GM20000 (cell line): ENCODE measurements at regions not wholly inside any gene's neighbourhood (a gene's known extent, or its start where the extent isn't known, plus 50 kb on each side); places are given as distances from the start of the nearest gene placed in this dataset.

Experiments
- DNase-seq: peaks from one replicate; pipeline ENCODE4 v3.0.0; 2012; ENCODE audit warnings: low spot score
- TF ChIP-seq, protein P1 (sequence below): IDR thresholded peaks from 2 replicates; pipeline ENCODE4 v1.5.1; 2012; ENCODE audit warnings: mild to moderate bottlenecking, control low read depth; ENCODE audit errors: extremely low read depth, missing control alignments

- DNase-seq: no peak
- TF ChIP-seq, protein P1, sequence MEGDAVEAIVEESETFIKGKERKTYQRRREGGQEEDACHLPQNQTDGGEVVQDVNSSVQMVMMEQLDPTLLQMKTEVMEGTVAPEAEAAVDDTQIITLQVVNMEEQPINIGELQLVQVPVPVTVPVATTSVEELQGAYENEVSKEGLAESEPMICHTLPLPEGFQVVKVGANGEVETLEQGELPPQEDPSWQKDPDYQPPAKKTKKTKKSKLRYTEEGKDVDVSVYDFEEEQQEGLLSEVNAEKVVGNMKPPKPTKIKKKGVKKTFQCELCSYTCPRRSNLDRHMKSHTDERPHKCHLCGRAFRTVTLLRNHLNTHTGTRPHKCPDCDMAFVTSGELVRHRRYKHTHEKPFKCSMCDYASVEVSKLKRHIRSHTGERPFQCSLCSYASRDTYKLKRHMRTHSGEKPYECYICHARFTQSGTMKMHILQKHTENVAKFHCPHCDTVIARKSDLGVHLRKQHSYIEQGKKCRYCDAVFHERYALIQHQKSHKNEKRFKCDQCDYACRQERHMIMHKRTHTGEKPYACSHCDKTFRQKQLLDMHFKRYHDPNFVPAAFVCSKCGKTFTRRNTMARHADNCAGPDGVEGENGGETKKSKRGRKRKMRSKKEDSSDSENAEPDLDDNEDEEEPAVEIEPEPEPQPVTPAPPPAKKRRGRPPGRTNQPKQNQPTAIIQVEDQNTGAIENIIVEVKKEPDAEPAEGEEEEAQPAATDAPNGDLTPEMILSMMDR: no peak
Observed at GRCh38 chr15:81774309-81774708, 271.5 kb downstream of the MEX3B start.

DNA sequence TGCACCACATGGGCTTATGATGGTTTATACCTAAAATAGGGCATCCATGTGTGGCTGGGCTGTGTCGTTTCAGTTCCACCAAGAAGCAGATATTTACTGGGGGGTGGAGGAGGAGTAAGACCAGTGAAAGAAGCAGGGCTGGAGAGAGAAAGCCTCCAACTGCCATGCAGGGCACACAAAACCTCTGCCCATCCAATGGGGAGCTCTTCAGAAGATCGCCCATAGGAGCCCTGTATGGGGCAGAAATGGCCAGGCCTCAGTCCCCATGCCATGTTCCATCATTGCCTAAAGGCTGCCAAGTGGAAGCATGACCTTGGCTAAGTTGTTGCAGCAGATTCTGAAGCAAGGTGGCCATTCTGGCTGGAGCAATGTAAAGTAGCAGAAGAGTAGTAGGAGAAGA lies 277.0 kb downstream of the MEX3B start:
- DNase-seq: no peak
- TF ChIP-seq, protein P1: no peak

DNA sequence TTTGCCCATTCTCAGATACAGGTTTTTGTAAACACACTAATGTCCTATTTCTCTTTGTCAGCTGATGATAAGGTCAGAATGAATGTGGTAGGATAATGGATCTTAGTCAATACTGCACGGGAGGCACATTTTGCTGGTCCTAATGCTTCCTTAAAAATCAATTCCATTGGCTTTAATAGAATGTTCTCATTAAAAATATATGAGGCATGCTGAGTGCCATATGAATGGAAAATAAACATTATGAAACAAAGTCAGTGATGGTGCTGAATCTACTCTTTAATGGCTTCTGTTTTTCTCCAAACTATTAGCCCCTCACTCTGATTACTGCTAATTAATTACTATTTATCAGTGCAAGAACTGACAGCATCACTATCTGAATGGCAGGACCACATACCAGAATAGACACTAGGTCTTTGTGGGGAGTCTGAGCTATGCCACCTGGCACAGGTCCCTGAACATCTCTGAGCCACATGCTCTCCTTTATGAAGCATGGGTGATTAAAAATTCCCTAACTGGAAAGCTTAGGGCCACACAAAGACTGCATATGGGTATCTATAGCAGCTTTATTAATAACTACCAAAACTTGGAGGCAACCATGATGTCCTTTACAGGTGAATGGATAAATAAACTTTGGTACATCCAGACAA lies 278.9 kb downstream of the MEX3B start:
- TF ChIP-seq, protein P1: no peak
- DNase-seq: no peak

DNA sequence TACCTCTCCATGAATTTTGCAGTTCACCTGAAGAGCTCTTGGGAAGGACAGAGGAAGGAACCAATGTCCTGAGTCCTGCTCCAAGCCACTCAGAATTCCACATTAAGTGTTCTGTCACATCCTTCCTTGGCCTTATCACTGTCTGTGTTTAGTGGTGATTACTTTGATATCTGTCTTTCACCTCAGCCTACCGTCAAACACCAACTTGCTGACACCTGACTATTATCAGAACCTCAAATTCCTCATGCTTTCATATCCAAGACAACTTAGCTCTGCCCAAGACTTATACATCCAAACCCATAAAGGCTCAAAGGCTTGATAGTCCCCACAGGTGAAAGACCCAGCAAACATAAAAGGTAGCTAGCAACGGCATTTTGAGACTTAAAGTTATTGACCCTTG lies 280.0 kb downstream of the MEX3B start:
- TF ChIP-seq, protein P1: no peak

DNA sequence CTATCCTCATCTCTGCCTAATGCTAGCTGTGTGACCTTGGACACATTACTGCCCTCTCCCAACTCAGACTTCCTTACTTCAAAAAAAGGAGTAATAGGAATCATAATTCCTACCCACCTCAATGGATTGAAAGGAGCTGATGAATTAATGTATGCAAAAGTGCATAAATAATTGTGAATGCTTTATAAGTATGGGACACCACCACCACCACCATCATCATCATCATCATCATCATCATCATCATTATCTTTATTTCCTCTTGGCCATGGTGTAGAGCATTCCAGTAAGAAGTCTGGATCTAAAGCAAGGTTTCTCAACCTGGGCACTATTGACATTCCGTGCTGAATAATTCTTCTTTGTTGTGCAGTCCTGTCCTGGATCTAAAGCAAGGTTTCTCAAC lies 282.5 kb downstream of the MEX3B start:
- TF ChIP-seq, protein P1: no peak

More for the DNA sequence above, 280.0 kb downstream of the MEX3B start:
- no peak for DNase-seq

DNA sequence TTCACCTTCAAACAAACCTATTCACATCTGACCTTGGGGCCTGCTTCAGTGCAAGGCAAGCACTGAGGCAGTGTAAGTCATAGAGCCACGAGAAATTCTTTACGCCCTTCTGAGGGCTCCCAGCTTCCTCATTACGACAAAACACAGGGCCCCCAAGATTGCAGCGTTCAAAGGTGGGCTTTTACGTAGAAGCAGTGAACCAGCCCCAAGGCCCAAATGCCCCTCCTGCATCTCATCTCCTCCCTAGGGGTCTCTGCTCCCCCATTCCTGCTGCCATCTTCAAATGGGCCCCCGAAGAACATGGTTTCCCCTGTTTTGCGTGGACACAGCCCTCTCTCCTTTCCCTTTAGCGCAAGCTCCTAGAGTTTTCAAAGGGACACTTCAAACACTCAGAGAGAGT lies 285.1 kb downstream of the MEX3B start:
- TF ChIP-seq, protein P1: no peak
- DNase-seq: no peak

More for the DNA sequence above, 282.5 kb downstream of the MEX3B start:
- no peak for DNase-seq

DNA sequence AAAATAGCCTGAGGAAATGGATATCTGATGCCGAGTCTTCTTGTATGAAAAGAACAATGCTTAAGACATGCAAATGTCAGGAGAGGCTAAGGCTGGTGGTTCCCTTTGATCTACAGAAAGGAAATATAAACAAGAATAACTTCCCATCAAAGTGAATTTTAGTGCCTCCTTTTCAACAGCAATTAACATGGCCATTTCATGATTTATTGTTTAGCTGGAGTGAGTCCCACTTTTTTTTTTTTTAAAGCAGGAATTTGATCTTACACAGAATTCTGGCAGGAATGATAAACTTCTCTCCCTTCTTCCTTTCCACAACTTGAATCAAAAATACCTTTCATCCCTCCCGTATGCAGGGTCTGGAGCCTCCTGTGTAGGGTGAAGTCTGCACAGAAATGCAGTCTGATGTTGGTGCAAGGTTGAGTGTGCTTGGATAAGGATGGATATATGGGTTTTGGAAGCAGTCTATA lies 287.0 kb downstream of the MEX3B start:
- TF ChIP-seq, protein P1: no peak

More for the DNA sequence above, 287.0 kb downstream of the MEX3B start:
- no peak for DNase-seq
